WERI-Rb-1 (cell line): ENCODE measurements at regions not wholly inside any gene's neighbourhood (a gene's known extent, or its start where the extent isn't known, plus 50 kb on each side); places are given as distances from the start of the nearest gene placed in this dataset.
"Not testable (repeated sequence)": the region's sequence is repeated elsewhere in the genome, so short reads cannot be mapped to it uniquely, and the experiment has no call there.

Experiments used
- DNase-seq: peaks from one replicate; pipeline ENCODE4 v3.0.0-alpha.2; 2020
- H3K27ac ChIP-seq: fragments of 250-450 bp; sonication (Bioruptor Pico); 2 replicates; pipeline ENCODE4 v1.5.1; 2020; ENCODE audit warnings: mild to moderate bottlenecking, moderate library complexity
- H3K27me3 ChIP-seq: fragments of 250-450 bp; sonication (Bioruptor Pico); 2 replicates; pipeline ENCODE4 v1.5.1; 2021; ENCODE audit warnings: mild to moderate bottlenecking, low read depth, moderate library complexity; ENCODE audit not compliant: insufficient read depth, severe bottlenecking
- H3K36me3 ChIP-seq: fragments of 250-450 bp; sonication (Bioruptor Pico); 2 replicates; pipeline ENCODE4 v1.5.1; 2020; ENCODE audit warnings: mild to moderate bottlenecking, moderate library complexity
- H3K4me3 ChIP-seq: 2 replicates; pipeline ENCODE4 v1.5.1; 2011; ENCODE audit warnings: low read depth, mild to moderate bottlenecking, control low read depth, low read length
- H3K9me3 ChIP-seq: fragments of 250-450 bp; sonication (Bioruptor Pico); 2 replicates; pipeline ENCODE4 v1.5.1; 2021; ENCODE audit warnings: mild to moderate bottlenecking, moderate library complexity; ENCODE audit not compliant: severe bottlenecking
- TF ChIP-seq, protein P1 (sequence below): IDR thresholded peaks from 2 replicates; pipeline ENCODE4 v1.5.1; 2011; ENCODE audit warnings: low read depth, mild to moderate bottlenecking, control low read depth, inconsistent platforms, low read length

GRCh38 chr3:69688400-69688799 is 50.9 kb upstream of the MITF start:
- Histone ChIP-seq H3K9me3 (no peaks in the 10 kb centered on the region), H3K27me3 (no peaks in the 10 kb centered on the region), H3K4me3 (no peak overlapping the region), H3K36me3 (no peaks in the 10 kb centered on the region), H3K27ac (no peak overlapping the region)
- DNase-seq, result no peak
- TF ChIP-seq, protein P1, sequence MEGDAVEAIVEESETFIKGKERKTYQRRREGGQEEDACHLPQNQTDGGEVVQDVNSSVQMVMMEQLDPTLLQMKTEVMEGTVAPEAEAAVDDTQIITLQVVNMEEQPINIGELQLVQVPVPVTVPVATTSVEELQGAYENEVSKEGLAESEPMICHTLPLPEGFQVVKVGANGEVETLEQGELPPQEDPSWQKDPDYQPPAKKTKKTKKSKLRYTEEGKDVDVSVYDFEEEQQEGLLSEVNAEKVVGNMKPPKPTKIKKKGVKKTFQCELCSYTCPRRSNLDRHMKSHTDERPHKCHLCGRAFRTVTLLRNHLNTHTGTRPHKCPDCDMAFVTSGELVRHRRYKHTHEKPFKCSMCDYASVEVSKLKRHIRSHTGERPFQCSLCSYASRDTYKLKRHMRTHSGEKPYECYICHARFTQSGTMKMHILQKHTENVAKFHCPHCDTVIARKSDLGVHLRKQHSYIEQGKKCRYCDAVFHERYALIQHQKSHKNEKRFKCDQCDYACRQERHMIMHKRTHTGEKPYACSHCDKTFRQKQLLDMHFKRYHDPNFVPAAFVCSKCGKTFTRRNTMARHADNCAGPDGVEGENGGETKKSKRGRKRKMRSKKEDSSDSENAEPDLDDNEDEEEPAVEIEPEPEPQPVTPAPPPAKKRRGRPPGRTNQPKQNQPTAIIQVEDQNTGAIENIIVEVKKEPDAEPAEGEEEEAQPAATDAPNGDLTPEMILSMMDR, result no peak

- TF ChIP-seq, protein P1, result no peak
- no peaks in the 10 kb centered on the region for H3K36me3 ChIP-seq
- no peak overlapping the region for H3K4me3 ChIP-seq
- no peaks in the 10 kb centered on the region for H3K27me3 ChIP-seq
- H3K9me3 ChIP-seq, result no peaks in the 10 kb centered on the region
- H3K27ac ChIP-seq, result no peak overlapping the region
- no peak for DNase-seq
Measured at GRCh38 chr3:69687641-69688040, 51.6 kb upstream of the MITF start.

DNA sequence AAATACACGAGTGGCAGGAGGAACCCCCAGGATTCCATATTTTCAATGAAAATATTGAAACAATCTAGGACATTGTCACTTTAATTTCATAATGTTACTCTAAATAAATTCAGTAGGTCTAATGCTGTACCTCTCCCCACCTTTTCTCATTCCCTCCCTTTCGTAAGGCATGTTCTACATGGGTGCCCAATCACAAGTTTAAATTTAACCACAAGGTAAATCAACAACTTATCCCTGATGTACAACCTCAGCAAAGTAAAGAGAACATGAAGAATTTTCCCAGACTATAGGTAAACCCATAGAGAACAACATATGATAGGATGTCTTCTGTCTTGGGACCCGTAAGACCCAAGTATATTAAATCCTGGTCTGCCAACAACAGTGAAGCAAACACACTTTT is 53.2 kb upstream of the MITF start:
- Histone ChIP-seq H3K27me3 (no peaks in the 10 kb centered on the region), H3K4me3 (no peak overlapping the region), H3K27ac (no peak overlapping the region), H3K36me3 (no peaks in the 10 kb centered on the region), H3K9me3 (no peaks in the 10 kb centered on the region)
- DNase-seq, result no peak
- TF ChIP-seq, protein P1, result no peak

- H3K4me3 ChIP-seq, result no peak overlapping the region
- H3K27ac ChIP-seq, result no peak overlapping the region
- TF ChIP-seq, protein P1, result no peak
- no peaks in the 10 kb centered on the region for H3K36me3 ChIP-seq
- no peaks in the 10 kb centered on the region for H3K9me3 ChIP-seq
- DNase-seq, result no peak
- H3K27me3 ChIP-seq, result no peaks in the 10 kb centered on the region
Measured at GRCh38 chr3:69684309-69684961, 54.8 kb upstream of the MITF start.

DNA sequence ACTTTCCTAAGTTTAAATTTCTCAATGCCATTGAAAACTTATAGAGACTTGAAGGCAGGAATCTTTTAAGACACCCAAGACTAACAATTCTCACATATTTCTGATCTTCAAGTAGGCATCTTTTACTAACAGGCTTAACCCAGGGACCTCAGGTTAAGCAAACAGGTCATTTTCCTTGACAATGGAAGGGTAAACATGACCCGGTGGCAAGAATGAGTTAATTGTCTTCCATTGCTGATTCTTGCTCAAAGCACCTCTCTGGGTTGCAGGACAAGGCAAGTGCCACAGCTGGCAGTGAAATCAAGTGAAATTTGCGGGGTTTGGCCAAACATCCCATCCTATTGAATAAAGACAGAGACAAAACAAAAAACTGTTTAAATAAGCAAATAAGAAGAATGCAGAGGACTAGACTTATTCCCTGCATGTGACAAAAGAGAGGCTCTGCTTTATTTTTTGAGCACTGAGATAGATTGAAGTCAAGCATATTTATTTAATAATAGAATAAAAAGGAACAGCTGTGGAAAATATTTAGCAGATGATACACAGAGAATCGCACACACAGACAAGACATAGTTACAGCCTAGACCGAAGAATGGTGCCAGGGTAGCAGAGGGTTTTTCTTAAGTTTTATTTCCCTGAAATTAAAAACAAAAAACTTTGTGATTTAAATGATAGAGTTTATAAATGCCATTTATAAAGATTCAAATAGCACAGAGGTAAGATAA is 56.0 kb upstream of the MITF start:
- DNase-seq, result no peak
- H3K27ac ChIP-seq, result no peak overlapping the region
- no peaks in the 10 kb centered on the region for H3K9me3 ChIP-seq
- no peak overlapping the region for H3K4me3 ChIP-seq
- H3K27me3 ChIP-seq, result no peaks in the 10 kb centered on the region
- H3K36me3 ChIP-seq, result no peaks in the 10 kb centered on the region
- TF ChIP-seq, protein P1, result no peak

GRCh38 chr3:69677456-69677855 is 61.8 kb upstream of the MITF start:
- H3K4me3 ChIP-seq, H3K36me3 ChIP-seq, DNase-seq, H3K27ac ChIP-seq, H3K9me3 ChIP-seq, H3K27me3 ChIP-seq: not testable (repeated sequence)
